HG03095 (cell line): ENCODE measurements at regions not wholly inside any gene's neighbourhood (a gene's known extent, or its start where the extent isn't known, plus 50 kb on each side); places are given as distances from the start of the nearest gene placed in this dataset.

ENCODE experiments used
- ATAC-seq: cut with Tn5 transposase; IDR thresholded peaks from one replicate; pipeline ENCODE4 v1.9.1; 2021; ENCODE audit warnings: moderate library complexity; ENCODE audit not compliant: unreplicated experiment

DNA sequence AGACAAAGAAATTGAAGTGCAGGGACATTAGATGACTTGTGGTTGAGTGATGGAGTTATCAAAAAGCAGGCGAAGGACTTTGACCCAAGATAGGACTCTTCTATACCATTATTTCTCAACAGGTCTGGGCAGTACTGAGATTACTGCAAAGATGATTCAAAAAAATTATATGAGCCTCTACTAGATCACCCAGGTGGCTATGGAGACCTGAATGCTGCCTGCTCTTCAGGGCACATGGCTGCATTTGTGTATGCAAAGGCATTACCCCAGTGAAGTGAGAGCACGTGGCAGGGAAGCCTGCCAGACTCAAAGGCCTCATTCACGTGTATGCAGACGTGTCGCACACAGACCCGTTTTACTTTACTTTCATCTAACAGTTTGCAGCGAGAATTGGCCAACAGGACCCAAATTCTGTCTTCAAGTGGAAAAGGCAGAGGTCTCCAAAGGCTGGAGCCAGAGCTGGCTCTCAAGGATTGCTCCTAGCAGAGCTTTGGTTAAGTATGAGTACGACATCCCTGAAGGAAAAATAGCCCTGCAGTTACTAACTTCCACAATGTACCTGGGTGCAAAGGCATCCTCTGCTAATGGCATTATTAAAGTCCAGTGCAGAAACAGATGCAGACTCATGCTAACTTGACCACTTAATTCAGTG is 113.8 kb upstream of the ARMC2 start:
- ATAC-seq: no peak

- ATAC-seq: no peak
Measured at GRCh38 chr6:108735310-108736001, 112.8 kb upstream of the ARMC2 start.

DNA sequence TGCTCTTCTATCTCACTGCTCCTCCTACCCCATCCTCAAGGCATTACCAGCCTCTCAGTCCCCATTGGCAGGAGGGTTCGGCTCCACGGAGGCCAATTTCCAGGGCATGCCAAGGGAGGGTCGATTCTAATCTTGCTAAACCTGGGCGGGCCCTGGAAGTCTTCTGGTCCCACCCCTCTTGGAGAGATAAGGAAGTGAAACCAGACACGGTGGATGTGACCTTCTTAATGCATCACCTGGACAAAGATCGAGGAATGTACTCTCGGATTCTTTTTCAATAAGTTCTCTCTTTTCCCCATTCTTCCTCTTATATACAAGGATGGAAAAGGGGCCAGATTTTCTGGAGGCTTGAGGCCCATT is 112.2 kb upstream of the ARMC2 start:
- no peak for ATAC-seq

DNA sequence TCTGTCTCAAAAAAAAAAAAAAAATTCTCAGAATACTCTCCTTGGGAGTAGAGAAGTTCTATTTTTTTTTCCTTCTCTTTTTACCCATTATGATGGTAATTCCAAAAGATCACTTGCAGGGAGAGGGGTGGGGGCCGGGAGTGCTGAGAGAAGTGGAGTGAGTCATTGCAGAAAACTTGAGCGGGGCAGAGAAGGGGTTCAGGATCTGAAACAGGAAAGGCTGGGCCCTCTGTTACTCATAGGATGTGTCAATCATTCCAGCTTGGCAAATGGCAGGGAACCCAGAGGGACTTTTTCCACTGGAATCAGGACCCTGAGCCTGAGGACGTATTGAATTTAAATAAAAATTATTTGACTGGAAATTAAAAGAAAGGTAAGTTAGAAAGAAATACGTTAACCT is 111.4 kb upstream of the ARMC2 start:
- no peak for ATAC-seq

DNA sequence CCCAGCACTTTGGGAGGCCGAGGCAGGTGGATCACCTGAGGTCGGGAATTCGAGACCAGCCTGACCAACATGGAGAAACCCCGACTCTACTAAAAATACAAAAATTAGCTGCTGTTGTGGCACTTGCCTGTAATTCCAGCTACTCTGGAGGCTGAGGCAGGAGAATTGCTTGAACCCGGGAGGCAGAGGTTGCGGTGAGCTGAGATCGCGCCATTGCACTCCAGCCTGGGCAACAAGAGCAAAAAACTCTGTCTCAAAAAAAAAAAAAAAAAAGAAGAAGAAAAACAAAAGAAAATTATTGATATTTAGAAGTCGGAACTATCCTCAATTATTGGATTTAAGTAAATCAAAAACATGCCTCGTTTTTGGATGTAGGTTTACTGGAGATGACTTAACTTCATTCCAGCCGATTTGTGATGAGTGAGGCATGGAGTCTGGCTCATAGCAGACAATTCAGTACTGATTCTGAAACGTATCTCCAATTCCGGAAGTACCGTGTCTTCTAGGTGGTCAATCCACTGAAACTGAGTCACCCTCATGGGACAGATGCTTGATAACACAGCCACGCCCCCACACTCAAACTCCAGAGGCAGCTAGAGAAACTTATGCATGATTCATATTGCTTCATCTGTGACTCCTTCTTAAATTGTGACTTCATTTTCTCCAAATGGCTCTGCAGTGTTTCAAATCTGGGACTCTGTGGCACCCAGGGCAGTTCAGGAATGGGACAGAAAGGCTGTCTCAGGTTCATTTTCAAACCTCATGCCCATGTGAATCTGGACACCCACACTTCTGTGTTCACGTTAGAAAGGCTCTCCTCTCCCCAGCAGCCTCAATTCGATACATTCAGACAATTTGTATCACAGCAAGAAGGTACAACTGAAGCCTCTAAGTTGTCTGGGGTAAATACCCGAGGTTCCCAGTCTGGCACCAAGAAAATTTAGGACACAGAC is 110.4 kb upstream of the ARMC2 start:
- no peak for ATAC-seq

DNA sequence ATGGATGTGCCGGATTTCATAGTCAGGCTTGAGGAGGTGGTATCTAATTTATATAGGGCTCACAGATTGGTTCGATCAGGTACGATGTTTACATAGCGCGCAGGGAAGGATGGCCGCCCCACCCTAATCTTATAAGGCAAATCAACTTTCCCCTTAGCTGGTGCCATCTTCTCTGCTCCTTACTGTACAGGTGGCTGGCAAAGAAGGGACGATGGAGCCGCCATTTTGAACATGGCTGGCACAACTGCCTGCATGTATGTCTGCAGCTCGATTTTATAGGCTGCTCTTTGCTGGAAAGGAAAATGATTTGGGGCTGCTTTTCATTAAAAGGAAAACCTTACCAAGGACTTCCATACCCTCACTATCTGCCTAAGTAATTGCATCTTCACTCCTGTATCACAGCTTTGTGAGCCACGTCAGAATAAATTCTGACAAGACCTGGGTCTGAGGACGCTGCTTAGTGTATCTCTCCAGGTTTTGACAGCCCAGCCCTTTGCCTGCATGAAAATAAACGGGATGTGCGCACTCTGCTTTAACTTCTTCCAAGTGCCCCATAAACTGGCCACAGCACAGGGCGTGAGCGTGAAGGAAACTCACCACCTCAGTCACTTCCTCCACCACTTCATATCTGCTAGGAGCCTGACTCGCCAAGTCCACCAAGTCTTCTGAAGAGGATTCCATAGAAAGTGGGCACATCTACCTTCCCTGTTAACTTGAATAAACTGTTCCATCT is 109.4 kb upstream of the ARMC2 start:
- no peak for ATAC-seq

- ATAC-seq: no peak
Measured at GRCh38 chr6:108739496-108740330, 108.5 kb upstream of the ARMC2 start.

DNA sequence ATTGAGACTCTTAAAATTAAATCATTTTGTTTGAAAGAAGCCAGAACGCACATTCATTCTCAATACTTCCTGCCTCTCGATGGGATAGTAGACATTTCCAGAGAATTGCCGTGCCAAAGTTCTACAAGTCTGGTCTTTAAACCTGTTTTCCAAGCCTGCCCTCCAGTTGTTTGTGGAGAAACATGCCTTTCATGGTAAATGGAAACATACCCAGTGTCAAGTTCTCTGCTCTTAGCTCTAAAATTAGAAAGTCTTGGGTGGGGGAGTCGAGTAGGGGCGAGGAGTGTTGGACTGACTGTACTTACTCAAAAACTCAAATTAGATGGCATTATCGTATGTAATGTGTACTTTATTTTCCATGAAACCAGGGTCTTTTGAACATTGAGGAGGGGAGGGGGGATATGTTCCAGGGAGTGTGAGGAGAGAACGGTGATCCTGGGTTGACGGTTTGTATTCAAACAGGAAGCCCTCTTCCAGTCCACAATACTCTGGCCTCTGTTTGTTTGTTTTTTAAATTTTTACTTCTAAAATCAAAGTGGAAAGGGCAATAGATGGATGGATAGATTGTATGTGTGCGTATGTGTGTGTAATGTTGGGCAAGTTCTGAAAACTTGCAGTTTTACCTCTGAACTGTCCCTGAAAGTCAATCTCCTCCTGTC is 106.8 kb upstream of the ARMC2 start:
- no peak for ATAC-seq

- no peak for ATAC-seq
Measured at GRCh38 chr6:108742041-108742440, 106.2 kb upstream of the ARMC2 start.

GRCh38 chr6:108744244-108744972 is 103.8 kb upstream of the ARMC2 start:
- no peak for ATAC-seq

DNA sequence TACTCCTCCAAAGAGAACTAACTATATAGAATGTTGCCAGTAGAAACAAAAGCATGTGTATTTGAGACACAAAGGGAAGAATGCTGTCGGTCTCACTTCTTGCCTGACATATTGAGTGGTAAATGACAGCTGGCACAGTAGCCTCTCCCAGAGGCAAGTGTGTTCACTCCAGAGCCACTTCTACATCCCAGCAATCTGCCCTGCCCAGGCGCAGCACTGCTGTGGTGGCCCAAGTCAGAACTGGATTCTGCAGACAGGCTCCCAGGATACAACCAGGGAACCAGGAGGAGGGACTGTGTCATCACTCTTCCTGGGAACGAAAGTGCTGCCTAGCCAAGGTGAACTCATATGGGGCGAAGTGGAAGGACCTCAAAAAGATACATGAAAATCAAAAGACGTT is 103.2 kb upstream of the ARMC2 start:
- ATAC-seq: no peak

DNA sequence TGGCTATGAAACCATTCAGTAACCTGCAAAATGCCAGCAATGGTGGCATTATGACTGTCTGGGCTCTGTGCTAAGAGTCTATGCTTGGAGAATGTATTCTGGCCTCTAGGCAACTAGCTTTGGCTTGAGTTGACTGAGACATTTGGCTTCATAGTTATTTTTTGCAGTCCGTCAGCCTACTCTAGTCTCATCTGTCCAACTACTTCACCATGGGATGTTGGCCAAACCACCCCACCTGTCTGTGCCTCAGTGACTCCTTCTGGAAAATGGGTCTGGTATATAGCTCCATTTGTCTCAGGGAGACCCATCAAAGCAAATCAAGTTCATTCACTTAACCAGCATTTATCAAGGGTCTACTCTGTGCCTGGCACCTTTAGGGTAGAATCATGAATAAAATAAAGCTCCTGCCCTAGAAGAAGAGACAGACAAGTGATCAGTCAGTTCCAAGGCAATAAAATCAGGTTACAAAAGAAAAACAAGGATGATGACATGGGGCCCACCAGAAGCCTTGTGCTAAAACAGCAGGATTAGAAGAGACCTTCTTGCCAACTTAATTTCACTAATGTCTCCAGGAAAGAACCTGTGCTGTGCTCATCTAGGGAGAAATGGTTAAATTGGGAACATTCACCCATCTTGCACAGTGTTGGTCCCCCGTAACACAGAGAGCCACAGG is 102.4 kb upstream of the ARMC2 start:
- ATAC-seq: no peak

DNA sequence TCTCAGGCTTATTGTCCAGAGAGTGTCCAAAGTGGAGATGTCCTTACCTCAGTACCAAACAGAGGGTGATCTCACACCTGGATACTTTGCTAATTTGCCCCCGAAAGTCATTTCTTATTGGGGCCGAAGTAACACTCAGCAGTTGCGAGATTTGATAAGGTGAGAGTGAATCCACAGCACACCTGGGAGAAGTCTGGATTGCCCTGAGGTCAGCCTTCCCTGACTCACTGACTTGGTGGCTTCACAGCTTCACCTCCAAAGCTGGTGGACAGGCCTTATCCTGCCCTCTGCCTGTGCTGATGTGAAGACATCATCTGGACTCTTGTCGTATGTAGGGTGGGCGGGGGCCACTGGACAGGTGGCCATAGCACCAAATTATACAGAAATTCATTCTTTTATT is 101.9 kb upstream of the ARMC2 start:
- no peak for ATAC-seq

DNA sequence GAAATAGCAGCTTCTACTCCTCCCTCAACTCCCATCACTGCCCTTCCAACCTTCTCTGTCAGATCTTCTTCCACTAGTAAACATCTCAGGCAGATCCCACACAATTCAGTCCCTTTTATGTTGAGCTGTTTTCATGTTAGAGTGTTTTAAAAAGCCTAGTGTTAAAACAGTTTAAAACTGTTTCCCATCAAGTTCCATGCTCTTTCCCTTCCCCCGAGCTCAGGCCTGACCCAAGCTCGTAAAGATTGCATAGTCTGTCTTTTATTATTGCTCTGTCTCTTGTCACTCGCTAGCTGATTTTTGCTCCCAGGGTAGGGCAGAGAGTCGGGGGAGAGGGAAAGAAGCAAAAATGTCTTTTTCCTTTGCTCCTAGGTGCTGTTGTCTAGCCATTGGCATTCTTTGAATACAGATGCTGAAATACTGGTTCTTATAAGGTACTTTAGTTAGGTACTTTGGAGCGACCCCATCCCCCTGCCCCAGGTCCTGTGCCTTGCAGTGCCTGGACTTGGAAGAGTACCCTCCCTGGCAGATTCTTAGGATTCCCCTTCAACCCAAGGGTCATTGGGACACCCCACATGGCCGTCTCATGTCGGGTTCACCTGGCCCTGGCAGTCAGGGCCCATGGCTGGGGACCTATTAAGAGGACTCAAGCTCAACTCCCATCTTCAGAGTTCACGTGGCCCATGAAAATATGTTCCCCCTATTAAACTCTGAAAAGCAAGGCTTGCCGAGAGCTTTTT is 101.2 kb upstream of the ARMC2 start:
- no peak for ATAC-seq

- no peak for ATAC-seq
Measured at GRCh38 chr6:108748055-108748454, 100.2 kb upstream of the ARMC2 start.

DNA sequence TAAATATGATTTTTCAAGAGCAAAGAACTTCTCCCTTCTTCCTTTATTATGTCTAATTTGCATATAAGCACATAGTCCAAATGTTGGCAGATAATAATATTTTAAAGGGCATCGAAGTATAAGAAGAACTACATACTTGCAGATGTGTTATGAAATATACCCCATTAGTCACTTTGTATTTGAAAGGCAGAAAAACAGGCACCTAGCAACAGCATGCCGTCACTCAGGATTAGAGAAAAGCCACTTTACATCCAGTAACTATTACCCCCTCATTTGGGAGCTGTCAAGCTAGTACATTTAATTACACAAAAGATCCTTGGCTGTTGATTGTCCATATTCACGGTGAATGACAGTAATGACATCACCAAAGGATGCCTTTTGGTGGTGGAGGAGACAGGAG is 99.3 kb upstream of the ARMC2 start:
- no peak for ATAC-seq

DNA sequence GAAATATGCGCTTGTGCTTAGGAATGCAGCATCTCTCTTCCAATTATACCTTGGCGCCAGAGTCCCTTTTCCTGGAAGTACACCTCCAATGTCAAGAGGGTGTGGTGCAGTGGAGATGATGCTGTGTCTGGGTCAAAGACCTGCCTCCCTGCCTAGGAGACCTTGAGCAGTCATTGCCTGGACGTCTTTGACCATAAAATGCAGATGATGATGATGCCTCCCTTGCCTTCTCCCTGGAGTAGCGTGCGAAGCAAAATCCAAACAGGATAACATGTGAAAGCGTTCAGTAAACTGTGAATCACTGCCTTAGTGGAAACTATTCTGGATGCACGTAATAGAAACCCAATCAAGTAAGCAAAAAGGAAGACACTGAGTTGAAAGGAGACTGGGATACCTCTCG is 97.4 kb upstream of the ARMC2 start:
- no peak for ATAC-seq

DNA sequence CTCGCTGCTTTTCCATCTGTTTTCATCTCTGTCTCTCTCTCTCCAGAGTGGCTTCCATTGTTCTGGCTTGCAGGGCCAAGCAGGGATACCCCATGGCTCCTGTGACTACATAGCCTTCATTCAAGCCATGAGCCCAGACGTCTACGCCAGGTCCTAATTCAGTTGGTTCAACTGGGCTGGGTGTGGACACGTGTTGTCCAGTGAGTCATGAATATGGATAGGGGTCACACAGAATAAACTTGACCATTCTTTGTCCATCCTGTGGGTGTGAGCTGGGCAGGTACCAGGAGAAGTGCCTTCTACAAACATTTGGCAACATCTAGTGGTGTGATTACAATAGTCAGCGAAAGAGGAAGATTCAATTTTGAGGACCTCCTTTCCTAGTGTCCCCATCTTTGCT is 96.9 kb upstream of the ARMC2 start:
- no peak for ATAC-seq
